ENCODE measurements at regions not wholly inside any gene's neighbourhood (a gene's known extent, or its start where the extent isn't known, plus 50 kb on each side); places are given as distances from the start of the nearest gene placed in this dataset.

GRCh38 chr17:79341222-79341780, 266.7 kb downstream of the ENGASE start:
- TF ChIP-seq YY1 (IDR thresholded peaks at IDR 0.05; ENCODE audit: low read depth) (no peak), MAX (IDR thresholded peaks at IDR 0.05) (no peak), CEBPB (IDR thresholded peaks at IDR 0.05) (no peak), FOXM1 (IDR thresholded peaks at IDR 0.05; ENCODE audit: borderline replicate concordance, low read depth) (no peak), REST (IDR thresholded peaks at IDR 0.05; ENCODE audit: low read depth) (no peak), TAF1 (IDR thresholded peaks at IDR 0.05; ENCODE audit: low read depth) (no peak), EP300 (IDR thresholded peaks at IDR 0.05; ENCODE audit: borderline replicate concordance) (no peak), EGR1 (IDR thresholded peaks at IDR 0.05) (no peak), ZBTB7A (IDR thresholded peaks at IDR 0.05; ENCODE audit: low read depth) (no peak), RAD21 (IDR thresholded peaks at IDR 0.05; ENCODE audit: low read depth) (no peak)
